ENCODE measurements at regions not wholly inside any gene's neighbourhood (a gene's known extent, or its start where the extent isn't known, plus 50 kb on each side); places are given as distances from the start of the nearest gene placed in this dataset.

- TF ChIP-seq CTCF (IDR thresholded peaks at IDR 0.05) = no peak
- no peak for TF ChIP-seq POLR2A (IDR thresholded peaks at IDR 0.05)
Measured at GRCh38 chr4:24188459-24188858, 298.6 kb upstream of the PPARGC1A start.
